ENCODE measurements at regions not wholly inside any gene's neighbourhood (a gene's known extent, or its start where the extent isn't known, plus 50 kb on each side); places are given as distances from the start of the nearest gene placed in this dataset.

DNA sequence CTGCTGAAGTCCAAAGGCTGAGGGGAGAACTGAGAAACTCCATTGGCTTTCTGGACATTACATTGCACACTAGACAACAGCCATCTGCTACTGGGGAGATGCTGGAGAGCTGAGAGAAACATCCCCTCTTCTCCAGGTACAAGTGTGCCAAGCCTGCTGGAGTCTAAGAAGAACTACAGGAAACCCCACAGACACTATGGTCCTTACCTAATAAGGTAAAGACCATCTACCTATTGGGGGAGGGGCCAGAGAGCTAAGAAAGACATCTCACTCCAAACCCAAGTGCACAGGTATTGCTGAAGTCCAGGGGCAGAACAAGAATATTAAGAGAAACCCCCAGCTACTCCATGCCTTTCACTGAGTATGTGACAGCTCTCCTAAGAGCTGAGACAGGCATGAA is 338.7 kb upstream of the NCKAP5 start:
- H3K4me3 ChIP-seq (ENCODE audit: low read depth, low read length), result no peak overlapping the region
- TF ChIP-seq, protein P1, sequence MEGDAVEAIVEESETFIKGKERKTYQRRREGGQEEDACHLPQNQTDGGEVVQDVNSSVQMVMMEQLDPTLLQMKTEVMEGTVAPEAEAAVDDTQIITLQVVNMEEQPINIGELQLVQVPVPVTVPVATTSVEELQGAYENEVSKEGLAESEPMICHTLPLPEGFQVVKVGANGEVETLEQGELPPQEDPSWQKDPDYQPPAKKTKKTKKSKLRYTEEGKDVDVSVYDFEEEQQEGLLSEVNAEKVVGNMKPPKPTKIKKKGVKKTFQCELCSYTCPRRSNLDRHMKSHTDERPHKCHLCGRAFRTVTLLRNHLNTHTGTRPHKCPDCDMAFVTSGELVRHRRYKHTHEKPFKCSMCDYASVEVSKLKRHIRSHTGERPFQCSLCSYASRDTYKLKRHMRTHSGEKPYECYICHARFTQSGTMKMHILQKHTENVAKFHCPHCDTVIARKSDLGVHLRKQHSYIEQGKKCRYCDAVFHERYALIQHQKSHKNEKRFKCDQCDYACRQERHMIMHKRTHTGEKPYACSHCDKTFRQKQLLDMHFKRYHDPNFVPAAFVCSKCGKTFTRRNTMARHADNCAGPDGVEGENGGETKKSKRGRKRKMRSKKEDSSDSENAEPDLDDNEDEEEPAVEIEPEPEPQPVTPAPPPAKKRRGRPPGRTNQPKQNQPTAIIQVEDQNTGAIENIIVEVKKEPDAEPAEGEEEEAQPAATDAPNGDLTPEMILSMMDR (IDR thresholded peaks at IDR 0.05; ENCODE audit: low read depth, low read length), result no peak

DNA sequence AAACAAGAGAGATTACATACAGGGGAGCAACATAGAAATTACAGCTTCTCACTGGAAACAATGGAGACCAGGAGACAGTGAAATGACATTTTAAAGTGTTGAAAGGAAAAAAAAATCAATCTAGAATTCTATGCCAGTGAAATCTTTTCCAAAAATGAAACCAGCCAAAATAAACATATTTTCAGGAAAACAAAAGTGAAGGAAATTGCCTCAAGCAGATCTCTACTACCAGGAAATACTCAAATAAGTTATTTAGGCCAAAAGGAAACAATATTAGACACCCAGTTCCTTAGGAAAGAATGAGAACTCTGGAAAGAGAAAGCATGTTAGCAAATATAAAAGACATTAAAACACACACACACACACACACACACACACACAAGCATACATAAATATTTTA is 339.9 kb upstream of the NCKAP5 start:
- TF ChIP-seq, protein P1 (IDR thresholded peaks at IDR 0.05; ENCODE audit: low read depth, low read length), result no peak
- H3K4me3 ChIP-seq (ENCODE audit: low read depth, low read length), result no peak overlapping the region

DNA sequence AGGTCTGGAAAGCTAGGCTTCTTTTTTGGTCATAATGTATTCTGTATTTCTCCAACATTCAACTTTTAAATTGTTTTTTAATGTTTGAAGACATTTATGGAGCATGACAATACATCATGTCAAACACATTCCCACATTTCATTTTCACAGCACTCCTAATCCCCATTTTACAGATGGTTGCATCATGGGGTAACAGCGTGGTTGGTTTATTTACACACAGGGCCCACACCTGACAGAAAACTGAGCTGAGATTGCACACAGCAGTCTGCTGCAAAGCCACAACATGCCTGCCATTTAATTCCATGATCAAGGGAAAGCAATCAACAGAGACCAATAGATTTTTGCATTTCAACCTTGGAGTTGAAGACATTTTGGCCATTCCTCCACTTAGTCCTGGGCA is 335.7 kb upstream of the MGAT5 start:
- TF ChIP-seq, protein P1 (IDR thresholded peaks at IDR 0.05; ENCODE audit: low read depth, low read length), result no peak
- no peak overlapping the region for H3K4me3 ChIP-seq (ENCODE audit: low read depth, low read length)

DNA sequence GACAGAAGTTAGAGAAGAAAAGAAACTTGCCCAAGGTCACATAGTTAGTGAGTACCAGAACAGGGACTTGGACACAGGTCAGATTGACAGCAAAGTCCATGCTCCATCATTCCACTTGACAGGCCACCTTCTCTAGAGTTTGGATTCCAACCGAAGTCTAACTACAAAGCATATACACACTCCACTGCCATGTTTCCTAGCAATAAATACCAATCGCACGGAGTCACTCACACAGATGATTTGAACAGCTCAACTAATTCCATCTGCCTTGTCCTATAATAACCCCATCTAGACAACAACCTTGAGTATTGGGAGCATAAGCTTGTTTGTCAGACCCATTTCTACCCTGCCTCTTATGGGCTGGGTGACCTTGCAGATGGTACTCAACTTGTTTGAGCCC is 334.6 kb upstream of the MGAT5 start:
- H3K4me3 ChIP-seq (ENCODE audit: low read depth, low read length), result no peak overlapping the region
- TF ChIP-seq, protein P1 (IDR thresholded peaks at IDR 0.05; ENCODE audit: low read depth, low read length), result no peak

DNA sequence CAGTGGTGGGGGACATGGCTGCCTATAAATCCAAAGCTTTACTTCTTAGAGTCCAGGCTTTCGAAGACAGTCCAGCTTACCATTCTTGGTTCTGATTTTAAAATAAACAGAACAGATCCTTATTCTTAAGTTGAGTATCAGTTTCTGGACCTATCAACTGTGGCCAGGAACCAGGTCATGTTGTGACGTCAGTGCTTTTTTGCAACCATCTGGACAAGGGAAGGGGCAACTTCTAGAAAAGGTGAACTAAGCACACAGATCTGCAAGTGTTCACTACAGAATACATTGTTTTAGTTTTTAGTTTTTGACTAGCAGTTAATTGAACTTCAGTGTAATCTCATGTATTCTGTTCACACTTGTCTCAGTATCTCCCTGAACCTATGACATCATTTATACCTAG is 326.0 kb upstream of the MGAT5 start:
- no peak overlapping the region for H3K4me3 ChIP-seq (ENCODE audit: low read depth, low read length)
- TF ChIP-seq, protein P1 (IDR thresholded peaks at IDR 0.05; ENCODE audit: low read depth, low read length), result no peak

DNA sequence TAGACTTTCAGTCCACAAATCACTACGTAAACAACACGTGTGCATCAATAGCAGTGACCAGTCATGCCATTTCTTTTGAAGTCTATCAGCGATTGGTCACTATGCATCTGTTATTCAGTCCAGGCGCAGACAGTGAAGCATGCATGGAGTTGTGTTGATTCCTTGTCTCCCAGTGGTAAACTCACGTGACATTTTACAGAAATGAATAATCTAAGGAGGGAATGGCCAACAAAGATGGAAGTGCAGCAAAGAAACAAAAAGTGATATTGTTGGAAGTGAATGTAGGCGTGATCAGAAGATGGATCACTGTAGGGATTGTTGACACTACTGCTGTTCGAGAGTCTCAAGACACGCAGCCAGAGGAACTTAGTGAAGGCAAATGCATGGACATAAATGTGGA is 317.8 kb upstream of the MGAT5 start:
- TF ChIP-seq, protein P1 (IDR thresholded peaks at IDR 0.05; ENCODE audit: low read depth, low read length), result no peak
- no peak overlapping the region for H3K4me3 ChIP-seq (ENCODE audit: low read depth, low read length)

DNA sequence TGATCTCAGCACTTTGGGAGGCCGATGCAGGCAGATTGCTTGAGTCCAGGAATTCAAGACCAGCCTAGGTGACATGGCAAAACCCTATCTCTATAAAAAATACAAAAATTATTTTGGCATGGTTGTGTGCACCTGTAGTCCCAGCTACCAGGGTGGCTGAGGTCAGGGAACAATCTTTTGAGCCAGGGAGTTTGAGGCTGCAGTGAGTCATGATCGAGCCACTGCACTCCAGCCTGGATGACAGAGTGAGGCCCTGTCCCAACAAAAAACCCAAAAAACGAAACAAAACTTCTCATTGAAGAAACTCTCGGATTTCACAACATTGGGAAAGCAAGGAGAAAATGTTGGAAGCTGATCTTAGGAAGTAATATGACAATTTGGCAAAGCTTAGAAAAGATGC is 317.3 kb upstream of the MGAT5 start:
- TF ChIP-seq, protein P1 (IDR thresholded peaks at IDR 0.05; ENCODE audit: low read depth, low read length), result no peak
- no peak overlapping the region for H3K4me3 ChIP-seq (ENCODE audit: low read depth, low read length)
